Testis (tissue), 2 donors: ENCODE measurements at regions not wholly inside any gene's neighbourhood (a gene's known extent, or its start where the extent isn't known, plus 50 kb on each side); places are given as distances from the start of the nearest gene placed in this dataset.

Experiments
- DNase-seq: peaks from one replicate; pipeline ENCODE4 v3.0.0-alpha.2; 2019
- H3K27ac ChIP-seq, 2 donors: fragments of 200-600 bp; sonication (generic); one replicate each; pipeline ENCODE4 v1.5.1; 2019
- H3K27me3 ChIP-seq: fragments of 200-600 bp; sonication (generic); one replicate; pipeline ENCODE4 v1.5.1; 2019
- H3K36me3 ChIP-seq: fragments of 200-600 bp; sonication (generic); one replicate; pipeline ENCODE4 v1.5.1; 2017; ENCODE audit warnings: low read depth; ENCODE audit errors: missing control alignments
- H3K4me1 ChIP-seq: fragments of 200-600 bp; sonication (generic); one replicate; pipeline ENCODE4 v1.5.1; 2019
- H3K4me3 ChIP-seq, 2 donors: fragments of 200-600 bp; sonication (generic); one replicate each; pipeline ENCODE4 v1.5.1; 2017 to 2019
- H3K9me3 ChIP-seq: fragments of 200-600 bp; sonication (generic); one replicate; pipeline ENCODE4 v1.5.1; 2017
- POLR2A ChIP-seq: fragments of 450-650 bp; IDR thresholded peaks from one replicate; pipeline ENCODE4 v1.6.1; 2017; ENCODE audit warnings: antibody characterized with exemption, mild to moderate bottlenecking, moderate library complexity
- WGBS, 2 donors: methylation state at CpG; one replicate each; pipeline ENCODE4 v1.1.5; 2018; 5-methylcytosine and 5-hydroxymethylcytosine counted together
- intact Hi-C: fragments of 100-400 bp; cut with DNase I; formaldehyde crosslinking; loops from one replicate; pipeline ENCODE4 v1.15.1; 2023; ENCODE audit warnings: low total_unique reads
- TF ChIP-seq, protein P1 (sequence below), 3 experiments: fragments of 450-650 bp in 2 of 3; fragments of 200-600 bp in 1 of 3; sonication (generic) in 1 of 3; IDR thresholded peaks; one replicate each; pipeline ENCODE4 v1.5.1; 2016 to 2019; ENCODE audit warnings: antibody characterized with exemption in 3 of 3, mild to moderate bottlenecking in 2 of 3, moderate library complexity in 1 of 3

DNA sequence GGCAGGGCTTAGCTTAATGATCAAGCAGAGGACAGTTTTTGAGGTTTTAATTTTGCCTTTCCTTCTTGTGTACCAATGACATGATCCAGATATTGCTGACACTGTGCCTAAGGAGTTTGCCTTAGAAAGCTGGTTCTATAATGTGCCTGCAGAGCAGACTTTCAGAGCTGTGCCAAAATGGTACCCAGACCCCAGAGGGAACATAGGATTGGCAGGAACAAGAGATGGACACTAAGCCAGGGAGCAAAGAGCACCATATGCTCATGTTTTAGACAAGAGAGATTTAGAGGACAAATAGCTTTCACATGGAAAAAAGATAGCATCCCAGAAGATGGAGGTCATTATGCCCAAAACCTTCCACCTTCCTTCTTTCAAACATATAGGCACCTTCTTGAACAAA lies 1241.5 kb upstream of the SPRY2 start:
- H3K4me3 ChIP-seq, result no peak overlapping the region
- intact Hi-C loops, result no loop called here

DNA sequence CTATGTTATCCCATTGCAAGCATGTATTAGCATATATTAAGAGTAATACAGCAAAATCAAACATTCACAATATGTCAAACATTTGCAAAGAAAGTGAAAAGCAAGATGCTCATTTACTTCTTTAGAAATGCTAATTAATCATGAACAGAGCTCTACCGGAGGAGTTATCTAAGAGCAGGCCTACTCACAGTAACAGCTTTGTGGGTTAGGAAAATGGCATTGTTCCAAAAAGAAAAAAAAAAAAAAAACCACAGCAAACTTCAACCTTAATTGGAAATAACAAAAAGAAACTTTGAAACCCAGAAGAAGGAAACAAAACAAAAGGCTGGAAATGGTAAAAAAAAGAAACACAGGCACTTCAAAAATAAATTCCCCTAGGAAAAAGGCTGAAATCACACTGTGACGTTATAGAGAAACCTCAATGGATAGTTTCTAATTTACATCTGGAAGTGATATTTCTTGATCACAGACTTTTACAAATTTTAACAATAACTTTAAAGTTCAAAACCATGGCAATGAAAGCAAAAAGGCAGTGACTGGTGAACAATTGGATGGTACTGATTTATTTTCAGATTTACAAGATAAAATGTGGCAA lies 1236.8 kb upstream of the SPRY2 start:
- no peaks in the 10 kb centered on the region for H3K9me3 ChIP-seq
- H3K36me3 ChIP-seq, result no peaks in the 10 kb centered on the region
- H3K4me3 ChIP-seq, result no peak overlapping the region
- no peaks in the 10 kb centered on the region for H3K27me3 ChIP-seq
- H3K4me1 ChIP-seq, result no peaks in the 10 kb centered on the region
- intact Hi-C loops, result no loop called here
- TF ChIP-seq POLR2A, result no peak
- TF ChIP-seq, protein P1, sequence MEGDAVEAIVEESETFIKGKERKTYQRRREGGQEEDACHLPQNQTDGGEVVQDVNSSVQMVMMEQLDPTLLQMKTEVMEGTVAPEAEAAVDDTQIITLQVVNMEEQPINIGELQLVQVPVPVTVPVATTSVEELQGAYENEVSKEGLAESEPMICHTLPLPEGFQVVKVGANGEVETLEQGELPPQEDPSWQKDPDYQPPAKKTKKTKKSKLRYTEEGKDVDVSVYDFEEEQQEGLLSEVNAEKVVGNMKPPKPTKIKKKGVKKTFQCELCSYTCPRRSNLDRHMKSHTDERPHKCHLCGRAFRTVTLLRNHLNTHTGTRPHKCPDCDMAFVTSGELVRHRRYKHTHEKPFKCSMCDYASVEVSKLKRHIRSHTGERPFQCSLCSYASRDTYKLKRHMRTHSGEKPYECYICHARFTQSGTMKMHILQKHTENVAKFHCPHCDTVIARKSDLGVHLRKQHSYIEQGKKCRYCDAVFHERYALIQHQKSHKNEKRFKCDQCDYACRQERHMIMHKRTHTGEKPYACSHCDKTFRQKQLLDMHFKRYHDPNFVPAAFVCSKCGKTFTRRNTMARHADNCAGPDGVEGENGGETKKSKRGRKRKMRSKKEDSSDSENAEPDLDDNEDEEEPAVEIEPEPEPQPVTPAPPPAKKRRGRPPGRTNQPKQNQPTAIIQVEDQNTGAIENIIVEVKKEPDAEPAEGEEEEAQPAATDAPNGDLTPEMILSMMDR (IDR thresholded peaks at IDR 0.05), result no peak
- DNase-seq, result no peak
- WGBS, 2 donors, result 34 to 35% methylated on average over 2 of the region's 2 CpGs
- no peak overlapping the region for H3K27ac ChIP-seq

More for the DNA sequence above, 1241.5 kb upstream of the SPRY2 start:
- Histone ChIP-seq H3K27me3 (no peaks in the 10 kb centered on the region), H3K36me3 (no peaks in the 10 kb centered on the region), H3K9me3 (no peaks in the 10 kb centered on the region), H3K27ac (no peak overlapping the region), H3K4me1 (no peaks in the 10 kb centered on the region)
- no peak for DNase-seq
- TF ChIP-seq, protein P1 (IDR thresholded peaks at IDR 0.05), result no peak
- no peak for TF ChIP-seq POLR2A

DNA sequence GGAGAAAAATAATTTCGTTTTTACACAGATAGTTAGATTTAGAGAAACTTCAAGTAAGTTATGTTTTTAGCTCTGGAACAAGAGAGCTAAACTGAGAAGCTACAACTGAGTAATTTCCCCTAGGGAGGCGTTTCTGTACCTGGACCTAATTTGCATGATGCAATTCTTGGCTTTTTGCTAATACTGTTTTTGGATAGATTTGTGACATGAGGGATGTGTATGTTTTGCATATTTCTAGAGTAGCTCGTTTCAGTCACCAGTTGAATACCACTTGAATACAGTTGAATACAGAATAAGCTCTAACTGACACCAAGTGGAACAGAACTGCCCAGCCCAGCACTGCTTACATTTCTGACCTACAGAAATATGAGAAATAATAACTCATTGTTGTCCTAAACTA lies 1227.9 kb upstream of the SPRY2 start:
- Histone ChIP-seq H3K27me3 (no peaks in the 10 kb centered on the region), H3K36me3 (no peaks in the 10 kb centered on the region), H3K9me3 (no peaks in the 10 kb centered on the region), H3K4me3 (no peak overlapping the region), H3K27ac (no peak overlapping the region), H3K4me1 (no peaks in the 10 kb centered on the region)
- 65 to 83% methylated on average over 3 of the region's 3 CpGs for WGBS, 2 donors
- intact Hi-C loops, result no loop called here
- TF ChIP-seq POLR2A, result no peak
- TF ChIP-seq, protein P1 (IDR thresholded peaks at IDR 0.05), result no peak
- DNase-seq, result no peak

DNA sequence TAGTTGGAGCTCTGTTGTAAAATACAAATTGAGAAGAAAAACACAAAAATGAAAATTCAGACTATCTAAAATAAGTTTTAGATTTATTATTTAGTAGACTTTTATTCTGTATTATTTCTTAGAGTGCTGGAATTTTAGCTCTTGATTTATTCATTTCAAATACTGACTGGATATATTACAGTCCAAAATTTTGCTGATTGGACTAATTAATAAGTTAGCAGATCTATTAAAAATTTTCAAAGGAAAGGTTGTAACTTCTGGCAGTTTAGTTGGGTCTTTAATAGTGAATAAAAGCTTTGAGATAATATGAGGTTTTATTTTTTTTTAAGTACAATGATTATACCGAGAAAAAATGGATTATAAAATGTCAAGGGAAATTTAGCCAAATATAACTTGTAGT lies 1224.9 kb upstream of the SPRY2 start:
- 60 to 68% methylated on average over 1 of the region's 1 CpG for WGBS, 2 donors
- H3K27ac ChIP-seq, result no peak overlapping the region
- no peaks in the 10 kb centered on the region for H3K36me3 ChIP-seq
- no peak for DNase-seq
- H3K4me3 ChIP-seq, result no peak overlapping the region
- H3K4me1 ChIP-seq, result no peaks in the 10 kb centered on the region
- TF ChIP-seq, protein P1 (IDR thresholded peaks at IDR 0.05), result no peak
- TF ChIP-seq POLR2A, result no peak
- H3K9me3 ChIP-seq, result no peaks in the 10 kb centered on the region
- H3K27me3 ChIP-seq, result no peaks in the 10 kb centered on the region
- intact Hi-C loops, result no loop called here

DNA sequence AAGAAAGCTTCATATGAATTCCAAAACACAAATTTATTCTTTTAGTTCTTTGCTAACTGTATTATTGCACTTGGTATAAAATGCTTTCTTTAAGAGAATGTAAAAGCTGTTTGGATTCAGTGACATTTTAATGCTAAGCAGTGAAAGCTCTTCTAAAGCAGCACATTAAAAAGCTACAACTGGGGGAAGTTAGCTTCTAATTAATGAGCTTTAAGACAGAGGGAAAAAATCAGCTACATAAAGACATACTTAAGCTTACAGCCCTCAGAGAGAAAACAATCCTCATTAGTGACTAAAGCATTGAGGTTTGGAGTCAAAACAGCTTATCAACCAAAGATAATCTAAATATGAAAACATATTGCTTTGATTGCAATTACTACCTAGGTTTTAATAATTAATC lies 1222.2 kb upstream of the SPRY2 start:
- Histone ChIP-seq H3K4me1 (no peaks in the 10 kb centered on the region), H3K27me3 (no peaks in the 10 kb centered on the region), H3K4me3 (no peak overlapping the region), H3K9me3 (no peaks in the 10 kb centered on the region), H3K36me3 (no peaks in the 10 kb centered on the region), H3K27ac (no peak overlapping the region)
- no peak for DNase-seq
- TF ChIP-seq POLR2A, result no peak
- TF ChIP-seq, protein P1 (IDR thresholded peaks at IDR 0.05), result no peak
- intact Hi-C loops, result no loop called here
